ENCODE measurements at regions not wholly inside any gene's neighbourhood (a gene's known extent, or its start where the extent isn't known, plus 50 kb on each side); places are given as distances from the start of the nearest gene placed in this dataset.

DNA sequence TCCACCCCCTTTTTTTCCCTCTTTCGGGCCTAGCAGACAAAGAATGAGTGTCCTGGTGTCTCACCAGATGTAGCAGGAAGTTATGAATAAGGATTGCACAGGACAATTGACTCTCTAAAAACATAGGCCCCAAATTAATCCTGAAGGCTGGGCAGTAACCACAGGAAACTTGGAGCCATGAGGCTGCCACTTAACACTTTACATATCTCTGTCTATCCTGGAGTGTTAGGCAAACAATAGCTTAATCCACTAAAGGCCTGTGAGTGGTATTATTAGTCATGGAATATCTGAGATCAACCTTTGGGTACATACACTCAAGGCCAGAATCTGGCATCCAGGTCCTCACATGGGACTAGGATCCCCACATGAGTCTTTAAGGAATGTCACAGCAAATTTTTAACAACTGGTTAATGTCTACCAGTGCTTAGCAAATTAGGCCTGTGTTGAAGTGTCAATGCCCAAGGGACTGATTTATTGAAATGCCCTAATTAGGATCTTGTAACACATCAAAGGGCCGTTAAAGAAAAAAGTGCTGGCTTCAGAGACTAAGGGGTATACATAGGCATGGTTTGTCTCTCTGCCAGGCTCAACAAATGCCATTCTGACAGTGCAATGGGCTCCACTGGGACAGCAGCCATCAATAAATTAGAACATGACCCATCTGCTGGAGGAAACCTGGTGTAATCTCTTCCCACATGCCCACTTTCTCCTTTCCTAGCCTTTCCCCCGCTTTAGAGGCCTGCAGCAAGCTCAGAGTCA lies 196.7 kb upstream of the TBX20 start:
- no peak for DNase-seq (ENCODE audit: low read depth in 2 of 2)

GRCh38 chr7:35448486-35448885 lies 194.6 kb upstream of the TBX20 start:
- no peak for DNase-seq (ENCODE audit: low read depth in 2 of 2)

- DNase-seq (ENCODE audit: low read depth in 2 of 2): no peak
Measured at GRCh38 chr7:35446091-35446490, 192.2 kb upstream of the TBX20 start.

- DNase-seq (ENCODE audit: low read depth in 2 of 2): no peak
Measured at GRCh38 chr7:35437619-35438275, 183.8 kb upstream of the TBX20 start.

- no peak for DNase-seq (ENCODE audit: low read depth in 2 of 2)
Measured at GRCh38 chr7:35436452-35436851, 182.6 kb upstream of the TBX20 start.

GRCh38 chr7:35430547-35431153 lies 176.8 kb upstream of the TBX20 start:
- DNase-seq (ENCODE audit: low read depth in 2 of 2): no peak

DNA sequence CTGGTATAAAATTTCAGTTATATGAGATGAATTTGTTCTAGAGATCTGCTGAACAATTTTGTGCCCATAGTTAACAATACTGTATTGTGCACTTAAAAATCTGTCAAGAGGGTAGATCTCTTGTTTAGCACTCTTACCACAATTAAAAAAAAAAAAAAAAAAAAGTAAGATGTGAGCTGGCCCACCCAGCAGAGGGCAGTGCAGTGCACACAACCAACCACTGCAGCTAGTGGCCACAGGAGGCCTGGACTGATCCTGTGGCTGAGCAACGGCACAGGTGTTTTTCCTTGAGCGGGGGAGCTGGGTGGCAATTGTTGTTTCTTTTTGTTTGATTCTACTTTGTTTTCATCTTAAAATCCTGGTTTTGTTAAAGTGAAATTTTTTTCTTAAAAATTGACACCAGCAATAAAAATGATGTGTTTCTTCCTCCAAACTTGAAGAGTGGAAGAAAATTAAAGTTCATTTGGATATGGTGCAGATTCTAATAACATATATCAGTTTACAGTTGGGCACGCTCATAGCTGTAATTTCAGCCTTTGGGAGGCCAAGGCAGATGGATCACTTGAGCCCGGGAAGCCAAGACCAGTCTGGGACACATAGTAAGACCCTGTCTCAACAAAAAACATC lies 171.1 kb upstream of the TBX20 start:
- DNase-seq (ENCODE audit: low read depth in 2 of 2): peak; percentile 34 to 40

DNA sequence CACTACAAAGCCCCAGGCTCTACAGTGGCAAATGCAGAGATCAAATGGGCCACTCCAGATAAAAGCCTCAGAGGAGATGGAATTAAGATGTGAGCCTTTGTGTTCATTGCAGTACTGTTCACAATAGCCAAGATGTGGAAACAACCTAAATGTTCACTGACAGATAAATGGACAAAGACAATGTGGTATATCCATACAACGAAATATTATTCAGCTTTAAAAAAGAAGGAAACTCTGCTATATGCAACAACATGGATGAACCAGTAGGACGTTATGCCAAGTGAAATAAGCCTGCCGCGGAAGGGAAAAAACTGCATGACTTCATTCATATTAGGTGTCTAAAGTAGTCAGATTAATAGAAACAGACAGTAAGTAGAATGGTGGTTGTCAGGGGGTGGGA lies 170.5 kb upstream of the TBX20 start:
- no peak for DNase-seq (ENCODE audit: low read depth in 2 of 2)

- DNase-seq (ENCODE audit: low read depth in 2 of 2): no peak
Measured at GRCh38 chr7:35422715-35423114, 168.8 kb upstream of the TBX20 start.

GRCh38 chr7:35420656-35421055 lies 166.8 kb upstream of the TBX20 start:
- no peak for DNase-seq (ENCODE audit: low read depth in 2 of 2)

DNA sequence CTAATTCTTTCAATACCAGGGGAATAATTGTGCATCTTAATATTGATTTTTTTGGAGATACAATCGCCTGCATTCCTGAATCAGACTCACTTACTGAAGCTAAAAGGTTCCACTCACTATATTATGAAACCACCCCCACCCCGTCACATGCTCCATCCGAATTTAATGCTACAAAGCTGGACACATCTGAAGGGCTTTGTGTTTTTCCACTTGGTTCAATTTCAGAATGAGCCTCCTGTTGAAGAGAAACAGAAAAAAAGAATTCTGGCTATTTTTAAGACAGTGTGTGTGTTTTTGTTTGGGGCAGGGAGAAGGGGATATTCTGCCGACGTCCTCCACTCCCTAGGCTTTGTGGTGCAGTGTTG lies 165.5 kb upstream of the TBX20 start:
- DNase-seq (ENCODE audit: low read depth in 2 of 2): no peak

GRCh38 chr7:35418716-35419390 lies 165.0 kb upstream of the TBX20 start:
- no peak for DNase-seq (ENCODE audit: low read depth in 2 of 2)

DNA sequence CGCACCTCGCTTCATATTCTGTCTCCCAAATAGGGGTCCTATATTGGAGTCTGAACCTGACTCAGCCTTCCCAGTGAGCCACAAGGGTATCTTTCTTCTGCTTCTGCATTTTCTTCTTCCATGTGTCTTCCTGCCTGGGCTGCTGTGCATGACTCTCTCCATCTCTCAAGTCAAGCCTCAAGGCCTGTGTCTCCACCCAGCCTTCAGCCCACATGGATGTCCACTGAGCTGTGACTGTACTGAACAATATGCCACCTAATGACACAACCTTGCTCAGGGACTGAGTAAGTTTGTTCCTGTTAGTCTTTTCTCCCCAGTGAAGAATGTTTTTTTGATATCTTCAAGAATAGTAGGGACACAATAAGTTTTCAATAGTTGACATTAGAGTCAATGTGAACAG lies 162.7 kb upstream of the TBX20 start:
- no peak for DNase-seq (ENCODE audit: low read depth in 2 of 2)

- no peak for DNase-seq (ENCODE audit: low read depth in 2 of 2)
Measured at GRCh38 chr7:35415411-35415822, 161.5 kb upstream of the TBX20 start.

GRCh38 chr7:35411331-35411730 lies 157.4 kb upstream of the TBX20 start:
- no peak for DNase-seq (ENCODE audit: low read depth in 2 of 2)

GRCh38 chr7:35405461-35405860 lies 151.6 kb upstream of the TBX20 start:
- DNase-seq (ENCODE audit: low read depth in 2 of 2): no peak

DNA sequence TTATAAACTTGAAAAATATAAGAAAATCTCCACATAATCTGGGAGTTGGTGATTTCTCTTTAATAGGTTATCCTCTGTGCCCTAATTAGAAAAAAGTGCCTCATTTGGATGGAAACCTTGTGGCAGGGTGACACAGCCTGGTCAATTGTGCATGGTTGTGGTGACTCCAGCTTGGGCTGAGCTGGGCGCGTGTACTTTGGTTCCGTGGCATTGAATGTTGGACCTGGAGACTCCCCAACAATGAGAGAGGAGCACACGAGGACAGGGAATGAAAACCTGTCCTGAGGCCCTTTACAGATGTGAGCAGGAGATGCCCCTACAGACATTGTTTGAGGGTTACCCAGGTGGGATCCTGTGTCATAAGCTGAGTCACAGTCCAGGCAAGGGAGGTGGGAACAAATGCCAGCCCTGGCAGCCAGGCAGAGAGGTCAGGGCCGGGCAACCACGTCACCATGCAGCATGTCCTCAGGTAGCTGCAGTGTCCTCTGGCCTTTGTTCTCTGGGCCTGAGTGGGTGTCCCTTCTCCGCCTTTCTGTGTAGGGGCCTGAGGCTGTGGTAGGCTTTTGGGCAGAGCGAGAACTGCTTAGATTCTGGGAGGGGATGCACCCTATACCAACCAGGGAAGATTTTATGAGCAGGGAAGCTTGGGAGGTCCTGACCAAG lies 147.4 kb upstream of the TBX20 start:
- DNase-seq (ENCODE audit: low read depth in 2 of 2): no peak

- no peak for DNase-seq (ENCODE audit: low read depth in 2 of 2)
Measured at GRCh38 chr7:35399840-35400239, 145.9 kb upstream of the TBX20 start.

- no peak for DNase-seq (ENCODE audit: low read depth in 2 of 2)
Measured at GRCh38 chr7:35399216-35399615, 145.3 kb upstream of the TBX20 start.

DNA sequence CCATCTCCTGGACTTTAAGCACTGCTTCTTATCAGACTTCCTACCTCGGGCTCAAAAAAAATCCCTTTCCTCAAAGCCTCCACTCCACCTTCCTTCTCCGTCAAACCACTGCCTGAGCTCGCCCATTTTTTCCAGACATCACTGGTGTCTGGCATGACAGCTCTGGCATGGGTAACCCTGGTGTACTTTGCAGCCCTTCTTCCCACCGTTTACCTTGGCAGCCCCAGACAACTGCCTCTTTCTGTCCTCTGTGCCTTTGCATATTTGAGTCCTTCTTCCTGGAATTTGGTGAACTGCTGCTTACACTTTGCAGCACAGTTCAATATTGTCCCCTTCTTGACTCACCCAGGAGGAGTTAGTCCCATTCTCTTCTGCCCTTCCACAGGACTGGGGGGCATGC lies 144.6 kb upstream of the TBX20 start:
- no peak for DNase-seq (ENCODE audit: low read depth in 2 of 2)

DNA sequence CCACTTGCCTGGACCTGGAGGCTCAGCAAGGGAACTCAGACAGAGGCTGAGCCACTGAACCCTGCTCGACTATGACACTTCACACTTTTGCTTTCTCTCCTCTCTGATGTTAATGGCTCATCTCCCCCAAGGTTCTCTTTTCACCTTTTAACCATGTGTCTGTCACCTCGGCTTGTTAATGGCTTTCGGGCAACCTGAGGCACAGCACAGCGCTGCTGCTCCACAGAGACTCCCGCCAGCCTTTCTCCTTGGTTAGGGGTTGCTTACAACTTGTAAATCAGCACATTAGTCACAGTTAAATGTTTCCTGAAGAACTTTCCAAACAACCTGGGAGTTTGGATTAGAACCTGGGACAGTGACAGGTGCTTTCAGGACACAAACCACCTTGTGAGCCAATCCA lies 136.2 kb upstream of the TBX20 start:
- no peak for DNase-seq (ENCODE audit: low read depth in 2 of 2)

- DNase-seq (ENCODE audit: low read depth in 2 of 2): no peak
Measured at GRCh38 chr7:35389636-35390035, 135.7 kb upstream of the TBX20 start.

All from stimulated activated CD4-positive, alpha-beta T cell treated with anti-CD3 and anti-CD28 coated beads, Interleukin-4, amount 100 ng/mL, for 48 hours (primary cell).